GM23338 (cell line): ENCODE measurements at regions not wholly inside any gene's neighbourhood (a gene's known extent, or its start where the extent isn't known, plus 50 kb on each side); places are given as distances from the start of the nearest gene placed in this dataset.

ENCODE experiments used
- ATAC-seq: fragments of 200-7000 bp; cut with Tn5 transposase; 3 replicates; pipeline ENCODE4 v1.9.1; 2020
- DNase-seq: peaks from one replicate; pipeline ENCODE4 v3.0.0-alpha.2; 2015; ENCODE audit warnings: low spot score
- H2AFZ ChIP-seq: fragments of 200-600 bp; sonication (generic); 2 replicates; pipeline ENCODE4 v1.8.0; 2016; ENCODE audit warnings: antibody characterized with exemption, mild to moderate bottlenecking, moderate library complexity
- H3F3A ChIP-seq: fragments of 200-600 bp; sonication (generic); replicated peaks from 2 replicates; pipeline ENCODE4 v1.8.0; 2017; ENCODE audit warnings: antibody characterized with exemption, mixed run types, low read depth
- H3K27ac ChIP-seq: fragments of 200-600 bp; sonication (generic); 2 replicates; pipeline ENCODE4 v1.6.1; 2016; ENCODE audit warnings: low read depth
- H3K27me3 ChIP-seq: fragments of 200-600 bp; sonication (generic); 2 replicates; pipeline ENCODE4 v1.8.0; 2016; ENCODE audit warnings: mild to moderate bottlenecking, mixed run types, moderate library complexity; ENCODE audit not compliant: insufficient read depth
- H3K36me3 ChIP-seq: fragments of 200-600 bp; sonication (generic); 2 replicates; pipeline ENCODE4 v1.8.0; 2016; ENCODE audit warnings: mild to moderate bottlenecking; ENCODE audit not compliant: insufficient read depth
- H3K4me1 ChIP-seq: fragments of 200-600 bp; sonication (generic); 2 replicates; pipeline ENCODE4 v1.8.0; 2016; ENCODE audit warnings: mild to moderate bottlenecking, moderate library complexity; ENCODE audit not compliant: insufficient read depth
- H3K4me2 ChIP-seq: fragments of 200-600 bp; sonication (generic); 2 replicates; pipeline ENCODE4 v1.7.1; 2017; ENCODE audit warnings: mixed run types
- H3K4me3 ChIP-seq: fragments of 200-600 bp; sonication (generic); 2 replicates; pipeline ENCODE4 v1.6.1; 2016; ENCODE audit warnings: mixed run types
- H3K79me2 ChIP-seq: fragments of 200-600 bp; sonication (generic); replicated peaks from 2 replicates; pipeline ENCODE4 v1.8.0; 2017; ENCODE audit warnings: mild to moderate bottlenecking; ENCODE audit not compliant: insufficient read depth
- H3K9me2 ChIP-seq: fragments of 200-600 bp; sonication (generic); 2 replicates; pipeline ENCODE4 v1.8.0; 2017; ENCODE audit not compliant: insufficient read depth
- H4K20me1 ChIP-seq: fragments of 200-600 bp; sonication (generic); replicated peaks from 2 replicates; pipeline ENCODE4 v1.8.0; 2017; ENCODE audit warnings: mild to moderate bottlenecking; ENCODE audit not compliant: insufficient read depth
- H3K27ac Mint-ChIP-seq: 2 replicates; pipeline ENCODE4 v1.8.0; 2020; ENCODE audit warnings: inconsistent platforms, mild to moderate bottlenecking, moderate library complexity, mixed read lengths
- H3K27me3 Mint-ChIP-seq: 3 replicates; pipeline ENCODE4 v1.8.0; 2022; ENCODE audit warnings: low read depth, mild to moderate bottlenecking, moderate library complexity, mixed read lengths, inconsistent platforms; ENCODE audit not compliant: insufficient read depth, poor library complexity
- H3K36me3 Mint-ChIP-seq: 3 replicates; pipeline ENCODE4 v1.8.0; 2021; ENCODE audit warnings: low read depth, mild to moderate bottlenecking, inconsistent platforms, moderate library complexity, mixed read lengths
- H3K4me1 Mint-ChIP-seq: 3 replicates; pipeline ENCODE4 v1.8.0; 2020; ENCODE audit warnings: mild to moderate bottlenecking, inconsistent platforms, mixed read lengths
- H3K4me3 Mint-ChIP-seq: 3 replicates; pipeline ENCODE4 v1.8.0; 2021; ENCODE audit warnings: moderate library complexity, mild to moderate bottlenecking, inconsistent platforms, mixed read lengths
- H3K9me3 Mint-ChIP-seq: 3 replicates; pipeline ENCODE4 v1.8.0; 2020; ENCODE audit warnings: moderate library complexity, mild to moderate bottlenecking, inconsistent platforms, mixed read lengths
- CREB1 ChIP-seq: fragments of 250-450 bp; sonication (Bioruptor Pico); IDR thresholded peaks from 2 replicates; pipeline ENCODE4 v1.5.0; 2020; ENCODE audit warnings: low read depth, mild to moderate bottlenecking, moderate library complexity
- CTCF ChIP-seq, 2 experiments: fragments of 200-600 bp in 1 of 2; sonication (generic) in 1 of 2; conservative IDR thresholded peaks; 2 replicates each; pipeline versions ENCODE4 v1.5.1 to v1.6.1; 2016 to 2017; ENCODE audit warnings: antibody characterized with exemption in 2 of 2, low read depth in 2 of 2, mild to moderate bottlenecking in 2 of 2, moderate library complexity in 1 of 2
- EZH2 ChIP-seq: fragments of 200-600 bp; sonication (generic); IDR thresholded peaks from one replicate; pipeline ENCODE4 v1.8.0; 2017; ENCODE audit warnings: antibody characterized with exemption, mild to moderate bottlenecking, low read depth; ENCODE audit not compliant: unreplicated experiment
- EZH2phosphoT487 ChIP-seq: fragments of 200-600 bp; sonication (generic); IDR thresholded peaks from one replicate; pipeline ENCODE4 v1.8.1; 2018; ENCODE audit warnings: antibody characterized with exemption; ENCODE audit not compliant: unreplicated experiment
- JUNB ChIP-seq: IDR thresholded peaks from one replicate; pipeline ENCODE4 v1.6.1; 2016; ENCODE audit warnings: antibody characterized with exemption; ENCODE audit not compliant: unreplicated experiment
- NANOG ChIP-seq: IDR thresholded peaks from 2 replicates; pipeline ENCODE4 v1.6.1; 2016; ENCODE audit warnings: antibody characterized with exemption, borderline replicate concordance
- POLR2AphosphoS5 ChIP-seq: IDR thresholded peaks from 2 replicates; pipeline ENCODE4 v1.6.1; 2016; ENCODE audit warnings: antibody characterized with exemption, low read depth
- STAT1 ChIP-seq: IDR thresholded peaks from one replicate; pipeline ENCODE4 v1.6.1; 2016; ENCODE audit warnings: antibody characterized with exemption; ENCODE audit not compliant: unreplicated experiment
- ZNF114 ChIP-seq: fragments of 250-450 bp; sonication (Bioruptor Pico); IDR thresholded peaks from 2 replicates; pipeline ENCODE4 v1.5.0; 2020; ENCODE audit warnings: mild to moderate bottlenecking, moderate library complexity
- ZNF331 ChIP-seq: fragments of 250-450 bp; sonication (Bioruptor Pico); IDR thresholded peaks from 2 replicates; pipeline ENCODE4 v1.5.0; 2020; ENCODE audit warnings: low read depth, mild to moderate bottlenecking, moderate library complexity
- TF ChIP-seq, protein P1 (sequence below): IDR thresholded peaks from 2 replicates; pipeline ENCODE4 v1.6.1; 2016; ENCODE audit warnings: antibody characterized with exemption
- TF ChIP-seq, protein P2 (sequence below): fragments of 250-450 bp; sonication (Bioruptor Pico); IDR thresholded peaks from 2 replicates; pipeline ENCODE4 v1.5.0; 2020; ENCODE audit warnings: mild to moderate bottlenecking, moderate library complexity
- TF ChIP-seq, protein P3 (sequence below): IDR thresholded peaks from one replicate; pipeline ENCODE4 v1.6.1; 2018; ENCODE audit warnings: antibody characterized with exemption; ENCODE audit not compliant: unreplicated experiment

GRCh38 chr20:1720845-1721475 is 63.4 kb upstream of the SIRPG start:
- DNase-seq (no peak), ATAC-seq (peak; percentile 16; the same call in 1 of the 3 replicates)
- Histone ChIP-seq H3K27ac (no peak overlapping the region), H3K36me3 (no peaks in the 10 kb centered on the region), H3F3A (no peaks in the 10 kb centered on the region), H3K4me2 (peak overlapping the region; percentile 40), H4K20me1 (no peaks in the 10 kb centered on the region), H2AFZ (no peak overlapping the region), H3K27me3 (peaks cover 77% of the 10 kb centered on the region), H3K4me3 (no peak overlapping the region), H3K4me1 (peaks cover 17% of the 10 kb centered on the region), H3K79me2 (no peaks in the 10 kb centered on the region), H3K9me2 (no peaks in the 10 kb centered on the region)
- Mint-ChIP-seq H3K4me1 (peaks cover 24% of the 10 kb centered on the region), H3K27ac (no peak overlapping the region), H3K27me3 (peaks cover 24% of the 10 kb centered on the region), H3K9me3 (0 out of 3 replicates have a peak, but pooled peaks cover 6% of the 10 kb centered on the region), H3K4me3 (no peak overlapping the region), H3K36me3 (no peaks in the 10 kb centered on the region)
- no peak for TF ChIP-seq STAT1
- TF ChIP-seq, protein P1, sequence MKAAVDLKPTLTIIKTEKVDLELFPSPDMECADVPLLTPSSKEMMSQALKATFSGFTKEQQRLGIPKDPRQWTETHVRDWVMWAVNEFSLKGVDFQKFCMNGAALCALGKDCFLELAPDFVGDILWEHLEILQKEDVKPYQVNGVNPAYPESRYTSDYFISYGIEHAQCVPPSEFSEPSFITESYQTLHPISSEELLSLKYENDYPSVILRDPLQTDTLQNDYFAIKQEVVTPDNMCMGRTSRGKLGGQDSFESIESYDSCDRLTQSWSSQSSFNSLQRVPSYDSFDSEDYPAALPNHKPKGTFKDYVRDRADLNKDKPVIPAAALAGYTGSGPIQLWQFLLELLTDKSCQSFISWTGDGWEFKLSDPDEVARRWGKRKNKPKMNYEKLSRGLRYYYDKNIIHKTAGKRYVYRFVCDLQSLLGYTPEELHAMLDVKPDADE = no peak
- TF ChIP-seq JUNB = no peak
- TF ChIP-seq ZNF331 = no peak
- no peak for TF ChIP-seq CREB1 (CRISPR knock-in tag)
- no peak for TF ChIP-seq EZH2
- TF ChIP-seq ZNF114 (CRISPR knock-in tag) = no peak
- no peak for TF ChIP-seq CTCF (conservative IDR thresholded peaks at IDR 0.05; ENCODE audit: low read depth in 2 of 2)
- no peak for TF ChIP-seq EZH2phosphoT487
- TF ChIP-seq NANOG = no peak
- TF ChIP-seq, protein P2, sequence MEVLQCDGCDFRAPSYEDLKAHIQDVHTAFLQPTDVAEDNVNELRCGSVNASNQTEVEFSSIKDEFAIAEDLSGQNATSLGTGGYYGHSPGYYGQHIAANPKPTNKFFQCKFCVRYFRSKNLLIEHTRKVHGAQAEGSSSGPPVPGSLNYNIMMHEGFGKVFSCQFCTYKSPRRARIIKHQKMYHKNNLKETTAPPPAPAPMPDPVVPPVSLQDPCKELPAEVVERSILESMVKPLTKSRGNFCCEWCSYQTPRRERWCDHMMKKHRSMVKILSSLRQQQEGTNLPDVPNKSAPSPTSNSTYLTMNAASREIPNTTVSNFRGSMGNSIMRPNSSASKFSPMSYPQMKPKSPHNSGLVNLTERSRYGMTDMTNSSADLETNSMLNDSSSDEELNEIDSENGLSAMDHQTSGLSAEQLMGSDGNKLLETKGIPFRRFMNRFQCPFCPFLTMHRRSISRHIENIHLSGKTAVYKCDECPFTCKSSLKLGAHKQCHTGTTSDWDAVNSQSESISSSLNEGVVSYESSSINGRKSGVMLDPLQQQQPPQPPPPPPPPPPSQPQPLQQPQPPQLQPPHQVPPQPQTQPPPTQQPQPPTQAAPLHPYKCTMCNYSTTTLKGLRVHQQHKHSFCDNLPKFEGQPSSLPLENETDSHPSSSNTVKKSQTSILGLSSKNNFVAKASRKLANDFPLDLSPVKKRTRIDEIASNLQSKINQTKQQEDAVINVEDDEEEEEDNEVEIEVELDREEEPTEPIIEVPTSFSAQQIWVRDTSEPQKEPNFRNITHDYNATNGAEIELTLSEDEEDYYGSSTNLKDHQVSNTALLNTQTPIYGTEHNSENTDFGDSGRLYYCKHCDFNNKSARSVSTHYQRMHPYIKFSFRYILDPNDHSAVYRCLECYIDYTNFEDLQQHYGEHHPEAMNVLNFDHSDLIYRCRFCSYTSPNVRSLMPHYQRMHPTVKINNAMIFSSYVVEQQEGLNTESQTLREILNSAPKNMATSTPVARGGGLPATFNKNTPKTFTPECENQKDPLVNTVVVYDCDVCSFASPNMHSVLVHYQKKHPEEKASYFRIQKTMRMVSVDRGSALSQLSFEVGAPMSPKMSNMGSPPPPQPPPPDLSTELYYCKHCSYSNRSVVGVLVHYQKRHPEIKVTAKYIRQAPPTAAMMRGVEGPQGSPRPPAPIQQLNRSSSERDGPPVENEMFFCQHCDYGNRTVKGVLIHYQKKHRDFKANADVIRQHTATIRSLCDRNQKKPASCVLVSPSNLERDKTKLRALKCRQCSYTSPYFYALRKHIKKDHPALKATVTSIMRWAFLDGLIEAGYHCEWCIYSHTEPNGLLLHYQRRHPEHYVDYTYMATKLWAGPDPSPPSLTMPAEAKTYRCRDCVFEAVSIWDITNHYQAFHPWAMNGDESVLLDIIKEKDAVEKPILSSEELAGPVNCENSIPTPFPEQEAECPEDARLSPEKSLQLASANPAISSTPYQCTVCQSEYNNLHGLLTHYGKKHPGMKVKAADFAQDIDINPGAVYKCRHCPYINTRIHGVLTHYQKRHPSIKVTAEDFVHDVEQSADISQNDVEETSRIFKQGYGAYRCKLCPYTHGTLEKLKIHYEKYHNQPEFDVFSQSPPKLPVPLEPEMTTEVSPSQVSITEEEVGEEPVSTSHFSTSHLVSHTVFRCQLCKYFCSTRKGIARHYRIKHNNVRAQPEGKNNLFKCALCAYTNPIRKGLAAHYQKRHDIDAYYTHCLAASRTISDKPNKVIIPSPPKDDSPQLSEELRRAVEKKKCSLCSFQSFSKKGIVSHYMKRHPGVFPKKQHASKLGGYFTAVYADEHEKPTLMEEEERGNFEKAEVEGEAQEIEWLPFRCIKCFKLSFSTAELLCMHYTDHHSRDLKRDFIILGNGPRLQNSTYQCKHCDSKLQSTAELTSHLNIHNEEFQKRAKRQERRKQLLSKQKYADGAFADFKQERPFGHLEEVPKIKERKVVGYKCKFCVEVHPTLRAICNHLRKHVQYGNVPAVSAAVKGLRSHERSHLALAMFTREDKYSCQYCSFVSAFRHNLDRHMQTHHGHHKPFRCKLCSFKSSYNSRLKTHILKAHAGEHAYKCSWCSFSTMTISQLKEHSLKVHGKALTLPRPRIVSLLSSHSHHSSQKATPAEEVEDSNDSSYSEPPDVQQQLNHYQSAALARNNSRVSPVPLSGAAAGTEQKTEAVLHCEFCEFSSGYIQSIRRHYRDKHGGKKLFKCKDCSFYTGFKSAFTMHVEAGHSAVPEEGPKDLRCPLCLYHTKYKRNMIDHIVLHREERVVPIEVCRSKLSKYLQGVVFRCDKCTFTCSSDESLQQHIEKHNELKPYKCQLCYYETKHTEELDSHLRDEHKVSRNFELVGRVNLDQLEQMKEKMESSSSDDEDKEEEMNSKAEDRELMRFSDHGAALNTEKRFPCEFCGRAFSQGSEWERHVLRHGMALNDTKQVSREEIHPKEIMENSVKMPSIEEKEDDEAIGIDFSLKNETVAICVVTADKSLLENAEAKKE (CRISPR knock-in tag) = no peak
- no peak for TF ChIP-seq POLR2AphosphoS5
- TF ChIP-seq, protein P3, sequence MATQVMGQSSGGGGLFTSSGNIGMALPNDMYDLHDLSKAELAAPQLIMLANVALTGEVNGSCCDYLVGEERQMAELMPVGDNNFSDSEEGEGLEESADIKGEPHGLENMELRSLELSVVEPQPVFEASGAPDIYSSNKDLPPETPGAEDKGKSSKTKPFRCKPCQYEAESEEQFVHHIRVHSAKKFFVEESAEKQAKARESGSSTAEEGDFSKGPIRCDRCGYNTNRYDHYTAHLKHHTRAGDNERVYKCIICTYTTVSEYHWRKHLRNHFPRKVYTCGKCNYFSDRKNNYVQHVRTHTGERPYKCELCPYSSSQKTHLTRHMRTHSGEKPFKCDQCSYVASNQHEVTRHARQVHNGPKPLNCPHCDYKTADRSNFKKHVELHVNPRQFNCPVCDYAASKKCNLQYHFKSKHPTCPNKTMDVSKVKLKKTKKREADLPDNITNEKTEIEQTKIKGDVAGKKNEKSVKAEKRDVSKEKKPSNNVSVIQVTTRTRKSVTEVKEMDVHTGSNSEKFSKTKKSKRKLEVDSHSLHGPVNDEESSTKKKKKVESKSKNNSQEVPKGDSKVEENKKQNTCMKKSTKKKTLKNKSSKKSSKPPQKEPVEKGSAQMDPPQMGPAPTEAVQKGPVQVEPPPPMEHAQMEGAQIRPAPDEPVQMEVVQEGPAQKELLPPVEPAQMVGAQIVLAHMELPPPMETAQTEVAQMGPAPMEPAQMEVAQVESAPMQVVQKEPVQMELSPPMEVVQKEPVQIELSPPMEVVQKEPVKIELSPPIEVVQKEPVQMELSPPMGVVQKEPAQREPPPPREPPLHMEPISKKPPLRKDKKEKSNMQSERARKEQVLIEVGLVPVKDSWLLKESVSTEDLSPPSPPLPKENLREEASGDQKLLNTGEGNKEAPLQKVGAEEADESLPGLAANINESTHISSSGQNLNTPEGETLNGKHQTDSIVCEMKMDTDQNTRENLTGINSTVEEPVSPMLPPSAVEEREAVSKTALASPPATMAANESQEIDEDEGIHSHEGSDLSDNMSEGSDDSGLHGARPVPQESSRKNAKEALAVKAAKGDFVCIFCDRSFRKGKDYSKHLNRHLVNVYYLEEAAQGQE = no peak
